SU-DHL-6 (cell line): ENCODE measurements at regions not wholly inside any gene's neighbourhood (a gene's known extent, or its start where the extent isn't known, plus 50 kb on each side); places are given as distances from the start of the nearest gene placed in this dataset.

Experiments
- H2AFZ ChIP-seq: fragments of 200-600 bp; sonication (generic); 2 replicates; pipeline ENCODE4 v1.6.1; 2014; ENCODE audit warnings: low read depth, mild to moderate bottlenecking, moderate library complexity, mixed read lengths, antibody characterized with exemption, low read length; ENCODE audit not compliant: severe bottlenecking
- H3F3A ChIP-seq: fragments of 200-600 bp; shearing (Covaris generic); 2 replicates; pipeline ENCODE4 v1.6.0; 2016; ENCODE audit warnings: antibody characterized with exemption, mild to moderate bottlenecking; ENCODE audit not compliant: insufficient read depth
- H3K27ac ChIP-seq: fragments of 200-600 bp; sonication (generic); 2 replicates; pipeline ENCODE4 v1.5.1; 2016; ENCODE audit warnings: low read depth, mild to moderate bottlenecking, low read length, moderate library complexity, mixed read lengths
- H3K27me3 ChIP-seq: fragments of 200-600 bp; sonication (generic), shearing (Covaris generic); 2 replicates; pipeline ENCODE4 v1.6.0; 2014; ENCODE audit warnings: mild to moderate bottlenecking, low read length
- H3K36me3 ChIP-seq: fragments of 200-600 bp; sonication (generic); 2 replicates; pipeline ENCODE4 v1.6.1; 2014; ENCODE audit warnings: mild to moderate bottlenecking, low read length, mixed read lengths
- H3K4me2 ChIP-seq: fragments of 300-600, 200-600 bp; shearing (Covaris generic), sonication (generic); 2 replicates; pipeline ENCODE4 v1.6.0; 2014; ENCODE audit warnings: low read length, low read depth, mild to moderate bottlenecking; ENCODE audit not compliant: poor library complexity, severe bottlenecking
- H3K4me3 ChIP-seq: fragments of 200-600 bp; sonication (generic); 2 replicates; pipeline ENCODE4 v1.5.1; 2014; ENCODE audit warnings: antibody characterized with exemption, low read length, mild to moderate bottlenecking, mixed read lengths; ENCODE audit not compliant: insufficient read depth, poor library complexity, severe bottlenecking
- H3K79me2 ChIP-seq: fragments of 200-600 bp; sonication (generic); 2 replicates; pipeline ENCODE4 v1.6.1; 2014; ENCODE audit warnings: mild to moderate bottlenecking, low read length, moderate library complexity; ENCODE audit not compliant: insufficient read depth
- H3K9ac ChIP-seq: fragments of 200-600 bp; sonication (generic); 2 replicates; pipeline ENCODE4 v1.7.0; 2014; ENCODE audit warnings: mild to moderate bottlenecking, low read length
- H3K9me2 ChIP-seq: fragments of 200-600 bp; sonication (generic); replicated peaks from 2 replicates; pipeline ENCODE4 v1.6.1; 2014; ENCODE audit warnings: low read length; ENCODE audit not compliant: insufficient read depth
- H3K9me3 ChIP-seq: fragments of 200-600 bp; sonication (generic); 2 replicates; pipeline ENCODE4 v1.6.1; 2014; ENCODE audit warnings: low read length, mixed read lengths; ENCODE audit not compliant: insufficient read depth
- H4K20me1 ChIP-seq: fragments of 200-600 bp; sonication (generic); 2 replicates; pipeline ENCODE4 v1.6.1; 2014; ENCODE audit warnings: low read depth, mild to moderate bottlenecking, antibody characterized with exemption, low read length, moderate library complexity, mixed read lengths
- EZH2phosphoT487 ChIP-seq: fragments of 200-600 bp; sonication (generic), shearing (Covaris generic); conservative IDR thresholded peaks from 2 replicates; pipeline ENCODE4 v1.6.1; 2018; ENCODE audit warnings: mild to moderate bottlenecking, antibody characterized with exemption, low read length, moderate library complexity, mixed read lengths
- TF ChIP-seq, protein P1 (sequence below): fragments of 200-600 bp; sonication (generic); IDR thresholded peaks from one replicate; pipeline ENCODE4 v1.5.1; 2017; ENCODE audit warnings: antibody characterized with exemption, mild to moderate bottlenecking, low read length, moderate library complexity; ENCODE audit not compliant: insufficient read depth, poor library complexity, severe bottlenecking

DNA sequence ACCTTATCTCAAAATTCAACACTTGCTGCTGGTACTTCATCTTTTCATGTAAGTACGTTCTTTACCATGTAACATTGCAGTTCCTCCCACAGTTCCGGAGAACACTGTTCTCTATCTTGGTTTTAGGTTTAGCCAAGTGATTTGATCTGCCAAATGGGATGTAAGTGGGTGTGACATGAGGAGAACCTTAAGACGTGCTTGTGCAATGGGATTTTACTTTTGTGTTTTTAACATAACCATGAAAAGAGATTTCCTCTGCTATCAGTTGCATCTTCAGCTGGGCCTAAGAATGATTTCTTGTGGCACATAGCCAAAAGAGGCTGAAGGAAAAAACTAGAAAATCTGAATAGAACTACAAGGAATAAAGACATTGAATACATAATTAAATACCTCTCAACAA is 894.5 kb upstream of the ALCAM start:
- Histone ChIP-seq H3K4me3 (no peak overlapping the region), H3K9me2 (no peaks in the 10 kb centered on the region), H3F3A (no peaks in the 10 kb centered on the region)

GRCh38 chr3:104474011-104474410 is 892.7 kb upstream of the ALCAM start:
- Histone ChIP-seq H3K27me3 (no peaks in the 10 kb centered on the region), H3K9me2 (no peaks in the 10 kb centered on the region), H3K79me2 (no peaks in the 10 kb centered on the region), H3K4me2 (peak overlapping the region; percentile 18), H2AFZ (no peak overlapping the region), H3K27ac (no peak overlapping the region), H4K20me1 (no peaks in the 10 kb centered on the region), H3F3A (no peaks in the 10 kb centered on the region), H3K9me3 (peaks cover 21% of the 10 kb centered on the region; the same call in 1 of the 2 replicates), H3K4me3 (no peak overlapping the region), H3K36me3 (peaks cover 5% of the 10 kb centered on the region; the same call in 1 of the 2 replicates), H3K9ac (no peak overlapping the region)
- TF ChIP-seq, protein P1, sequence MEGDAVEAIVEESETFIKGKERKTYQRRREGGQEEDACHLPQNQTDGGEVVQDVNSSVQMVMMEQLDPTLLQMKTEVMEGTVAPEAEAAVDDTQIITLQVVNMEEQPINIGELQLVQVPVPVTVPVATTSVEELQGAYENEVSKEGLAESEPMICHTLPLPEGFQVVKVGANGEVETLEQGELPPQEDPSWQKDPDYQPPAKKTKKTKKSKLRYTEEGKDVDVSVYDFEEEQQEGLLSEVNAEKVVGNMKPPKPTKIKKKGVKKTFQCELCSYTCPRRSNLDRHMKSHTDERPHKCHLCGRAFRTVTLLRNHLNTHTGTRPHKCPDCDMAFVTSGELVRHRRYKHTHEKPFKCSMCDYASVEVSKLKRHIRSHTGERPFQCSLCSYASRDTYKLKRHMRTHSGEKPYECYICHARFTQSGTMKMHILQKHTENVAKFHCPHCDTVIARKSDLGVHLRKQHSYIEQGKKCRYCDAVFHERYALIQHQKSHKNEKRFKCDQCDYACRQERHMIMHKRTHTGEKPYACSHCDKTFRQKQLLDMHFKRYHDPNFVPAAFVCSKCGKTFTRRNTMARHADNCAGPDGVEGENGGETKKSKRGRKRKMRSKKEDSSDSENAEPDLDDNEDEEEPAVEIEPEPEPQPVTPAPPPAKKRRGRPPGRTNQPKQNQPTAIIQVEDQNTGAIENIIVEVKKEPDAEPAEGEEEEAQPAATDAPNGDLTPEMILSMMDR, result no peak

More for the DNA sequence above, 894.5 kb upstream of the ALCAM start:
- no peak overlapping the region for H3K4me2 ChIP-seq
- no peaks in the 10 kb centered on the region for H4K20me1 ChIP-seq
- H3K36me3 ChIP-seq, result peaks cover 5% of the 10 kb centered on the region; the same call in 1 of the 2 replicates
- H3K27ac ChIP-seq, result no peak overlapping the region
- no peak overlapping the region for H3K9ac ChIP-seq
- no peaks in the 10 kb centered on the region for H3K79me2 ChIP-seq
- H3K27me3 ChIP-seq, result no peaks in the 10 kb centered on the region
- peaks cover 18% of the 10 kb centered on the region; the same call in 1 of the 2 replicates for H3K9me3 ChIP-seq
- H2AFZ ChIP-seq, result no peak overlapping the region
- TF ChIP-seq, protein P1, result no peak
- no peak for TF ChIP-seq EZH2phosphoT487

DNA sequence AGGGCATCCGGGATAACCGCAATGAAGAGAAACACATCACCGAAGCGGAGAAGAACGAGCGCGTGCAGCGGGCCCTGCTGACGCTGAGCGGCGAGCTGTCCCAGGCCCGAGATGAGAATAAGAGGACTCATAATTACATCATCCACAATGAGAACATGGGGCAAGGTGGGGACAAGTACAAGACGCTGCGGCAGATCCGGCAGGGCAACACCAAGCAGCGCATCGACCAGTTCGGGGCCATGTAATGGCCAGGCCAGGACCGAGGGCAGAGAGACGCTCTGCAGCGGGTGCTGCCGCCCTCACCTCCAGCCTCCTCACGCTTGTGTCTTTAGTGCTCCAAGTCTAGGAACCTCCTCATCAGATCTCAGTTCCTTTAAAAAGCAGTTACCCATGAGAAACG is 863.7 kb upstream of the ALCAM start:
- H3K9me3 ChIP-seq, result 0 out of 2 replicates have a peak, but pooled peaks cover 7% of the 10 kb centered on the region
- peaks cover 14% of the 10 kb centered on the region; the same call in 1 of the 2 replicates for H3F3A ChIP-seq
- no peak overlapping the region for H3K4me2 ChIP-seq
- H3K79me2 ChIP-seq, result no peaks in the 10 kb centered on the region
- H3K27ac ChIP-seq, result no peak overlapping the region
- H2AFZ ChIP-seq, result no peak overlapping the region
- H3K36me3 ChIP-seq, result peaks cover 11% of the 10 kb centered on the region
- no peaks in the 10 kb centered on the region for H4K20me1 ChIP-seq
- H3K9me2 ChIP-seq, result no peaks in the 10 kb centered on the region
- no peak for TF ChIP-seq EZH2phosphoT487
- TF ChIP-seq, protein P1, result no peak
- no peak overlapping the region for H3K4me3 ChIP-seq
- H3K9ac ChIP-seq, result no peak overlapping the region
- H3K27me3 ChIP-seq, result no peaks in the 10 kb centered on the region
